ENCODE measurements at regions not wholly inside any gene's neighbourhood (a gene's known extent, or its start where the extent isn't known, plus 50 kb on each side); places are given as distances from the start of the nearest gene placed in this dataset.
"Not testable (repeated sequence)": the region's sequence is repeated elsewhere in the genome, so short reads cannot be mapped to it uniquely, and the experiment has no call there.

GRCh38 chr10:130516141-130516735, 380.0 kb downstream of the GLRX3 start:
- DNase-seq (ENCODE audit: low spot score): no peak
- no peak for TF ChIP-seq CTCF (IDR thresholded peaks at IDR 0.05; ENCODE audit: extremely low read depth, missing control alignments)

- DNase-seq (ENCODE audit: low spot score): not testable (repeated sequence)
Measured at GRCh38 chr10:130518921-130519320, 382.7 kb downstream of the GLRX3 start.

- no peak for DNase-seq (ENCODE audit: low spot score)
- TF ChIP-seq CTCF (IDR thresholded peaks at IDR 0.05; ENCODE audit: extremely low read depth, missing control alignments): no peak
Measured at GRCh38 chr10:130519791-130520190, 383.6 kb downstream of the GLRX3 start.

- TF ChIP-seq CTCF (IDR thresholded peaks at IDR 0.05; ENCODE audit: extremely low read depth, missing control alignments): no peak
- DNase-seq (ENCODE audit: low spot score): no peak
Measured at GRCh38 chr10:130531312-130531711, 395.1 kb downstream of the GLRX3 start.

GRCh38 chr10:130541090-130541489, 404.9 kb downstream of the GLRX3 start:
- no peak for DNase-seq (ENCODE audit: low spot score)
- TF ChIP-seq CTCF (IDR thresholded peaks at IDR 0.05; ENCODE audit: extremely low read depth, missing control alignments): no peak

- no peak for DNase-seq (ENCODE audit: low spot score)
- no peak for TF ChIP-seq CTCF (IDR thresholded peaks at IDR 0.05; ENCODE audit: extremely low read depth, missing control alignments)
Measured at GRCh38 chr10:130542761-130543160, 406.6 kb downstream of the GLRX3 start.

GRCh38 chr10:130543794-130544193, 407.6 kb downstream of the GLRX3 start:
- no peak for DNase-seq (ENCODE audit: low spot score)
- no peak for TF ChIP-seq CTCF (IDR thresholded peaks at IDR 0.05; ENCODE audit: extremely low read depth, missing control alignments)

GRCh38 chr10:130545122-130545521, 408.9 kb downstream of the GLRX3 start:
- no peak for DNase-seq (ENCODE audit: low spot score)
- no peak for TF ChIP-seq CTCF (IDR thresholded peaks at IDR 0.05; ENCODE audit: extremely low read depth, missing control alignments)
